Fibroblast of lung (primary cell): ENCODE measurements at regions not wholly inside any gene's neighbourhood (a gene's known extent, or its start where the extent isn't known, plus 50 kb on each side); places are given as distances from the start of the nearest gene placed in this dataset.

ENCODE experiments used
- CTCF ChIP-seq, 2 donors: IDR thresholded peaks in 1 of 2; conservative IDR thresholded peaks in 1 of 2; 1 replicate in 1 of 2; 2 replicates in 1 of 2; pipeline ENCODE4 v1.5.1; 2011 to 2012; ENCODE audit warnings: low read length in 2 of 2, control low read depth in 1 of 2, inconsistent platforms in 1 of 2, low read depth in 1 of 2, mild to moderate bottlenecking in 1 of 2
- EZH2 ChIP-seq: IDR thresholded peaks from 2 replicates; pipeline ENCODE4 v1.5.1; 2012; ENCODE audit warnings: low read length, control low read depth, mild to moderate bottlenecking; ENCODE audit errors: missing control alignments

GRCh38 chr12:131494216-131494615, 216.7 kb upstream of the SFSWAP start:
- TF ChIP-seq CTCF (conservative IDR thresholded peaks at IDR 0.05 in 1 of 2, IDR thresholded peaks at IDR 0.05 in 1 of 2; ENCODE audit: low read depth in 1 of 2, low read length in 2 of 2) (no peak), EZH2 (no peak)
